ENCODE measurements at regions not wholly inside any gene's neighbourhood (a gene's known extent, or its start where the extent isn't known, plus 50 kb on each side); places are given as distances from the start of the nearest gene placed in this dataset.

DNA sequence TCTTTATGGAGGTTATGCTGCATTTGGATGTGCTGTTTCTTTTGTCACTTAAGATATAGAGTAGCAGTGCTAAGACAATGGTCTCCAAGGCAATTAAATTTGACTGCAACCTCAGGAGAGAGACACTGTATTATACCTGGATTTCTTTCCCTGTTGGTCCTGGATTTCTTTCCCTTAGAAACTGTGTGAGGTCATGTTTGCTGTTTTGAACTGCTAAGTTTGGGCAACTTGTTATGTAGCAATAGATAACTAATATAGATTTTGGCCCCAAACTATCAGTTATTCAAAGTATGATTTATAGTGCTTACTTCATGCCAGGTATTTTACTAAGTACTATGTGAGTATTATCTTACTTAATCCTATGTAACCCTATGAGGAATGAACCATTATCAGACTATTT lies 458.4 kb downstream of the HS3ST3B1 start:
- no peak overlapping the region for H3K4me3 ChIP-seq (ENCODE audit: low read length in 2 of 2)
- H3K9me3 ChIP-seq (ENCODE audit: control insufficient read depth in 2 of 2, insufficient read depth in 1 of 2, low read length in 1 of 2), result no peaks in the 10 kb centered on the region
- no peak for DNase-seq (ENCODE audit: low read depth in 6 of 9, low spot score in 9 of 9)
- peaks cover 0 to 3% of the 10 kb centered on the region in 2 donors for H3K4me1 ChIP-seq (ENCODE audit: control insufficient read depth in 2 of 2, insufficient read depth in 2 of 2, low read length in 2 of 2)
- H3K27me3 ChIP-seq (ENCODE audit: control insufficient read depth in 2 of 2, insufficient read depth in 1 of 2, low read length in 1 of 2), result peaks cover 0 to 4% of the 10 kb centered on the region in 2 donors
- no peaks in the 10 kb centered on the region for H3K36me3 ChIP-seq (ENCODE audit: control insufficient read depth in 2 of 2, insufficient read depth in 2 of 2, low read length in 1 of 2)
- no peak overlapping the region for H3K27ac ChIP-seq (ENCODE audit: low read depth in 1 of 2, low read length in 1 of 2)

DNA sequence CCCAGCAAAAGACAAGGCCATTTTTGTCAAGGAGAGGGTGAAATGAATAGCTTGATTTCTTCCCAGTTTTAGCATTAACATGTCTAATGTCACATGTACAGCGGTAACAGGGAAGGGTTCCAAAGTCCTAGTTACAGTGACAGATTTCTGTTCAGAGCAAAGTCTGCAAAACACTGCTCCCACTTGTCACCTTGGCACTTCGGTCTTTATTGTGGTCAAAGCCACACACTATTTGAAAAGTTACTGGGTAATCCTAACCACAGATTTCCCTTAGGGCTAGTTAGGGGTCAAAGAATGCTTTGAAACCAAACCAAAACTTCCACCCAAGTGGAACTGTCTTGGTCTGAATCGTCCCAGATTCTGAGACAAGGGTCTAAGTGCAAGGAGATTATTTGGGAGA lies 455.6 kb downstream of the HS3ST3B1 start:
- Histone ChIP-seq H3K27ac (ENCODE audit: low read depth in 1 of 2, low read length in 1 of 2) (no peak overlapping the region), H3K27me3 (ENCODE audit: control insufficient read depth in 2 of 2, insufficient read depth in 1 of 2, low read length in 1 of 2) (peaks cover 0 to 4% of the 10 kb centered on the region in 2 donors), H3K9me3 (ENCODE audit: control insufficient read depth in 2 of 2, insufficient read depth in 1 of 2, low read length in 1 of 2) (no peaks in the 10 kb centered on the region), H3K36me3 (ENCODE audit: control insufficient read depth in 2 of 2, insufficient read depth in 2 of 2, low read length in 1 of 2) (no peaks in the 10 kb centered on the region), H3K4me1 (ENCODE audit: control insufficient read depth in 2 of 2, insufficient read depth in 2 of 2, low read length in 2 of 2) (peaks cover 0 to 3% of the 10 kb centered on the region in 2 donors), H3K4me3 (ENCODE audit: low read length in 2 of 2) (no peak overlapping the region)
- no peak for DNase-seq (ENCODE audit: low read depth in 6 of 9, low spot score in 9 of 9)
- 27% methylated on average over 3 of the region's 3 CpGs for WGBS

GRCh38 chr17:14755002-14755401 lies 454.1 kb downstream of the HS3ST3B1 start:
- no peaks in the 10 kb centered on the region for H3K36me3 ChIP-seq (ENCODE audit: control insufficient read depth in 2 of 2, insufficient read depth in 2 of 2, low read length in 1 of 2)
- H3K27ac ChIP-seq (ENCODE audit: low read depth in 1 of 2, low read length in 1 of 2), result no peak overlapping the region
- peaks cover 0 to 3% of the 10 kb centered on the region in 2 donors for H3K4me1 ChIP-seq (ENCODE audit: control insufficient read depth in 2 of 2, insufficient read depth in 2 of 2, low read length in 2 of 2)
- no peaks in the 10 kb centered on the region for H3K9me3 ChIP-seq (ENCODE audit: control insufficient read depth in 2 of 2, insufficient read depth in 1 of 2, low read length in 1 of 2)
- H3K27me3 ChIP-seq (ENCODE audit: control insufficient read depth in 2 of 2, insufficient read depth in 1 of 2, low read length in 1 of 2), result peaks cover 0 to 4% of the 10 kb centered on the region in 2 donors
- 55% methylated on average over 1 of the region's 1 CpG for WGBS
- DNase-seq (ENCODE audit: low read depth in 6 of 9, low spot score in 9 of 9), result no peak
- no peak overlapping the region for H3K4me3 ChIP-seq (ENCODE audit: low read length in 2 of 2)

DNA sequence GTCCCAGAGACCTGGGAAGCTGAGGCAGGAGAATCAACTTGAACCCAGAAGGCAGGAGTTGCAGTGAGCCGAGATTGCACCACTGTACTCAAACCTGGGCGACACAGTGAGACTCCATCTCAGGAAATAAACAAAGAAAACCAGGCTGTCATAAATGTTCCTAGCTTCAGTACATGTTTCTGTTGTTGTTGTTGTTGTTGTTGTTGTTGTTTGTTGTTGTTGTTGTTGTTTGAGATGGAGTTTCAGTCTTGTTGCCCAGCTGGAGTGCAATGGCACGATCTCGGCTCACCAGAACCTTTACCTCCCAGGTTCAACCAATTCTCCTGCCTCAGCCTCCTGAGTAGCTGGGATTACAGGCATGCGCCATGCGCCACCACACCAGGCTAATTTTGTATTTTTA lies 452.5 kb downstream of the HS3ST3B1 start:
- H3K4me3 ChIP-seq (ENCODE audit: low read length in 2 of 2), result no peak overlapping the region
- H3K36me3 ChIP-seq (ENCODE audit: control insufficient read depth in 2 of 2, insufficient read depth in 2 of 2, low read length in 1 of 2), result no peaks in the 10 kb centered on the region
- WGBS, result 100% methylated on average over 6 of the region's 6 CpGs
- H3K27ac ChIP-seq (ENCODE audit: low read depth in 1 of 2, low read length in 1 of 2), result no peak overlapping the region
- H3K4me1 ChIP-seq (ENCODE audit: control insufficient read depth in 2 of 2, insufficient read depth in 2 of 2, low read length in 2 of 2), result peaks cover 4 to 14% of the 10 kb centered on the region in 2 donors
- no peak for DNase-seq (ENCODE audit: low read depth in 6 of 9, low spot score in 9 of 9)
- no peaks in the 10 kb centered on the region for H3K9me3 ChIP-seq (ENCODE audit: control insufficient read depth in 2 of 2, insufficient read depth in 1 of 2, low read length in 1 of 2)
- H3K27me3 ChIP-seq (ENCODE audit: control insufficient read depth in 2 of 2, insufficient read depth in 1 of 2, low read length in 1 of 2), result peaks cover 0 to 2% of the 10 kb centered on the region in 2 donors

DNA sequence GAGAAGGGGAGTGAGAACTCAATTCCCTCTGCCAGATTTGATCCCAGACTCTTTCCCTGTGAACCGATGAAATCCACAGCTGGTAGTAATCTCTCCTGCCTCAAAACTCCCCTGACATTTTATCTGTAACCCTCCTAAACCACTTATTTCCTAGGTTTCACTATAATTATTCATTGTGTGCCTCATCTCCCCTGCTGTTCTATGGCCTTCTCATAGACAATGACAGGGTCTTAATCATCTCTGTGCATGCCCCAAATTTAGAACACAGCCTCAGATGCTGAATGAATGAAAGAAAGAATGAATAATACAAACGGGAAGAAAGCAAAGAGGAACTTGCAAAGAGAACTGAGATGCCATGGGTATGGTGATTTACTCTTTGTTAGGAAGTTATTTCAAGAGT lies 451.1 kb downstream of the HS3ST3B1 start:
- H3K27me3 ChIP-seq (ENCODE audit: control insufficient read depth in 2 of 2, insufficient read depth in 1 of 2, low read length in 1 of 2), result peaks cover 0 to 2% of the 10 kb centered on the region in 2 donors
- DNase-seq (ENCODE audit: low read depth in 6 of 9, low spot score in 9 of 9), result no peak
- no peak overlapping the region for H3K4me3 ChIP-seq (ENCODE audit: low read length in 2 of 2)
- no peak overlapping the region for H3K27ac ChIP-seq (ENCODE audit: low read depth in 1 of 2, low read length in 1 of 2)
- H3K9me3 ChIP-seq (ENCODE audit: control insufficient read depth in 2 of 2, insufficient read depth in 1 of 2, low read length in 1 of 2), result no peaks in the 10 kb centered on the region
- peaks cover 6 to 16% of the 10 kb centered on the region in 2 donors for H3K4me1 ChIP-seq (ENCODE audit: control insufficient read depth in 2 of 2, insufficient read depth in 2 of 2, low read length in 2 of 2)
- 68% methylated on average over 2 of the region's 2 CpGs for WGBS
- H3K36me3 ChIP-seq (ENCODE audit: control insufficient read depth in 2 of 2, insufficient read depth in 2 of 2, low read length in 1 of 2), result no peaks in the 10 kb centered on the region

DNA sequence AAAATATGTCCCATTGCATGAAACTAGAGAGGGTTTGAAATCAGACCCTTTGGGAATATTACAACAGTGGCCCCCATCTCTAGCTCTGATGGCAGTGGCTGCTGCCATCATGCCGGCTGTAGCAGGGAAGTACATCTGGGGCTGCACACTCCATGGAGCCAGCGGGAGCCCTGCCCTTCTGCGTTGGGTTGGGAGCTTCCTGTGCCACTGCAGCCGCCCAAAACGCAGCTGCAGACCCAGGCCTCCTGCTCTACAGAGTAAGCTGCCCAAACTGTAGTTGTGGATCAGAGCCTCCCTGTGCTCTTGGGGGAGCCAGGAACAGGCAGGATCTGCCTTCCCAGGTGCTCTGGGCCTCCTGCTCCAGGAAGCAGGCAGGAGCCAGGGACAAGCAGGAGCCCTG lies 450.0 kb downstream of the HS3ST3B1 start:
- 95% methylated on average over 5 of the region's 5 CpGs for WGBS
- H3K27me3 ChIP-seq (ENCODE audit: control insufficient read depth in 2 of 2, insufficient read depth in 1 of 2, low read length in 1 of 2), result no peaks in the 10 kb centered on the region
- H3K36me3 ChIP-seq (ENCODE audit: control insufficient read depth in 2 of 2, insufficient read depth in 2 of 2, low read length in 1 of 2), result no peaks in the 10 kb centered on the region
- H3K27ac ChIP-seq (ENCODE audit: low read depth in 1 of 2, low read length in 1 of 2), result no peak overlapping the region
- no peaks in the 10 kb centered on the region for H3K9me3 ChIP-seq (ENCODE audit: control insufficient read depth in 2 of 2, insufficient read depth in 1 of 2, low read length in 1 of 2)
- no peak overlapping the region for H3K4me3 ChIP-seq (ENCODE audit: low read length in 2 of 2)
- DNase-seq (ENCODE audit: low read depth in 6 of 9, low spot score in 9 of 9), result no peak
- H3K4me1 ChIP-seq (ENCODE audit: control insufficient read depth in 2 of 2, insufficient read depth in 2 of 2, low read length in 2 of 2), result peaks cover 6 to 13% of the 10 kb centered on the region in 2 donors

GRCh38 chr17:14749269-14749668 lies 448.4 kb downstream of the HS3ST3B1 start:
- peaks cover 6 to 13% of the 10 kb centered on the region in 2 donors for H3K4me1 ChIP-seq (ENCODE audit: control insufficient read depth in 2 of 2, insufficient read depth in 2 of 2, low read length in 2 of 2)
- H3K9me3 ChIP-seq (ENCODE audit: control insufficient read depth in 2 of 2, insufficient read depth in 1 of 2, low read length in 1 of 2), result no peaks in the 10 kb centered on the region
- WGBS, result 59% methylated on average over 4 of the region's 4 CpGs
- no peak overlapping the region for H3K27ac ChIP-seq (ENCODE audit: low read depth in 1 of 2, low read length in 1 of 2)
- no peaks in the 10 kb centered on the region for H3K36me3 ChIP-seq (ENCODE audit: control insufficient read depth in 2 of 2, insufficient read depth in 2 of 2, low read length in 1 of 2)
- no peak overlapping the region for H3K4me3 ChIP-seq (ENCODE audit: low read length in 2 of 2)
- peak in 1 of 9 donors; percentile 17 for DNase-seq (ENCODE audit: low read depth in 6 of 9, low spot score in 9 of 9)
- no peaks in the 10 kb centered on the region for H3K27me3 ChIP-seq (ENCODE audit: control insufficient read depth in 2 of 2, insufficient read depth in 1 of 2, low read length in 1 of 2)

DNA sequence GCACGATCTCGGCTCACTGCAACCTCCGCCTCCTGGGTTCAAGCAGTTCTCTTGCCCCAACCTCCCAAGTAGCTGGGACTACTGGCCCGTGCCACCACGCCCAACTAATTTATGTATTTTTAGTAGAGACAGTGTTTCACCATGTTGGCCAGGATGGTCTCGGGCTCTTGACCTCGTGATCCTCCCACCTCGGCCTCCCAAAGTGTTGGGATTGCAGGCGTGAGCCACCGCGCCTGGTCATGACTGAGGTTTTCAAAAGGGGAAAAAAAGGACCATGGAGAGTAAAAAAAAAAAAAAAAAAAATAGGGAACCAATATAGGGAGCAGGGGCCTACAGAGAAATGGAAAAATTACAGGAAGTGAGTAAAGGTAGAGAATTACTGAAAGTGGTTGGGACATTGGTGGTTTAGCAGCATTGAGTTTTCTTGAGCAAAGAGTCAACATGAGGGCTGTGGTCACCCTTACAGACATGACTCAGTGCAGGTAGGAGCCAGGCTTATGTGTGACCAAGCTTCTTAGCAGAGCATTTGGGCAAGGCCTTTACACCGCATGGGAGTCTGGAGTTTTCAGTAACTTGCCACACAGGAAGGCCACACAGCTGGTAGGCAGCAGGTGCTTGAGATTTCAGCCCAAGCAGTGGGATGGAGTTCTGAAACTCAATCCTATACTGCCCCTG lies 447.3 kb downstream of the HS3ST3B1 start:
- no peaks in the 10 kb centered on the region for H3K27me3 ChIP-seq (ENCODE audit: control insufficient read depth in 2 of 2, insufficient read depth in 1 of 2, low read length in 1 of 2)
- 92% methylated on average over 12 of the region's 12 CpGs for WGBS
- no peak overlapping the region for H3K27ac ChIP-seq (ENCODE audit: low read depth in 1 of 2, low read length in 1 of 2)
- peak in 4 of 9 donors; percentile 7 to 26 (median 20) for DNase-seq (ENCODE audit: low read depth in 6 of 9, low spot score in 9 of 9)
- H3K36me3 ChIP-seq (ENCODE audit: control insufficient read depth in 2 of 2, insufficient read depth in 2 of 2, low read length in 1 of 2), result no peaks in the 10 kb centered on the region
- H3K4me3 ChIP-seq (ENCODE audit: low read length in 2 of 2), result no peak overlapping the region
- H3K4me1 ChIP-seq (ENCODE audit: control insufficient read depth in 2 of 2, insufficient read depth in 2 of 2, low read length in 2 of 2), result peaks cover 6 to 13% of the 10 kb centered on the region in 2 donors
- H3K9me3 ChIP-seq (ENCODE audit: control insufficient read depth in 2 of 2, insufficient read depth in 1 of 2, low read length in 1 of 2), result no peaks in the 10 kb centered on the region

DNA sequence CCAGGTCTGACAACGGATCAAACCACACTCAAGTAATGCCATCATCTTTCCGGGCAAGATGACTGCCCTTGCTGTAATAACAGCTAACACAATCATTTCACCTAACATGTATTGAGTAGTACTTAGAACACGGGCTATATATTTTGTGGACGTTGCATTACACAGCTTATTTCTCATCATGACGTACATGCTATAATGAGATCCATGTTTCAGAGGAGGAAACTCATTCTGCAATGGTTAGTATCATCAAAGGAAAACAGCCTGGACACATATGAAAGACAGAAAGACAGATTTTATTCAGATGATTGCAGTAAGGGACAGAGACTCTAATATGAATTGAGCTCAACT lies 446.7 kb downstream of the HS3ST3B1 start:
- H3K27ac ChIP-seq (ENCODE audit: low read depth in 1 of 2, low read length in 1 of 2), result no peak overlapping the region
- 97% methylated on average over 5 of the region's 5 CpGs for WGBS

More for the DNA sequence above, 446.7 kb downstream of the HS3ST3B1 start:
- Histone ChIP-seq H3K9me3 (ENCODE audit: control insufficient read depth in 2 of 2, insufficient read depth in 1 of 2, low read length in 1 of 2) (no peaks in the 10 kb centered on the region), H3K4me3 (ENCODE audit: low read length in 2 of 2) (no peak overlapping the region), H3K4me1 (ENCODE audit: control insufficient read depth in 2 of 2, insufficient read depth in 2 of 2, low read length in 2 of 2) (peaks cover 6 to 13% of the 10 kb centered on the region in 2 donors), H3K27me3 (ENCODE audit: control insufficient read depth in 2 of 2, insufficient read depth in 1 of 2, low read length in 1 of 2) (no peaks in the 10 kb centered on the region), H3K36me3 (ENCODE audit: control insufficient read depth in 2 of 2, insufficient read depth in 2 of 2, low read length in 1 of 2) (no peaks in the 10 kb centered on the region)
- no peak for DNase-seq (ENCODE audit: low read depth in 6 of 9, low spot score in 9 of 9)

Measured in thymus (tissue), 11 donors.